ENCODE measurements at regions not wholly inside any gene's neighbourhood (a gene's known extent, or its start where the extent isn't known, plus 50 kb on each side); places are given as distances from the start of the nearest gene placed in this dataset.
"Not testable (repeated sequence)": the region's sequence is repeated elsewhere in the genome, so short reads cannot be mapped to it uniquely, and the experiment has no call there.

- Histone ChIP-seq H3K9me3 (replicated peaks; ENCODE audit: low read length) (no peaks in the 10 kb centered on the region), H3K4me3 (ENCODE audit: low read length) (no peak overlapping the region), H3K4me2 (ENCODE audit: low read length) (no peak overlapping the region), H3K4me1 (ENCODE audit: control insufficient read depth, insufficient read depth, low read length) (peaks cover 11% of the 10 kb centered on the region), H3K36me3 (ENCODE audit: insufficient read depth, low read length) (no peaks in the 10 kb centered on the region), H3K27me3 (ENCODE audit: control insufficient read depth, insufficient read depth, low read length) (no peaks in the 10 kb centered on the region), H3K9ac (ENCODE audit: low read depth, low read length) (no peak overlapping the region)
Observed at GRCh38 chr13:66154354-66154753, 1075.8 kb downstream of the PCDH9 start.

DNA sequence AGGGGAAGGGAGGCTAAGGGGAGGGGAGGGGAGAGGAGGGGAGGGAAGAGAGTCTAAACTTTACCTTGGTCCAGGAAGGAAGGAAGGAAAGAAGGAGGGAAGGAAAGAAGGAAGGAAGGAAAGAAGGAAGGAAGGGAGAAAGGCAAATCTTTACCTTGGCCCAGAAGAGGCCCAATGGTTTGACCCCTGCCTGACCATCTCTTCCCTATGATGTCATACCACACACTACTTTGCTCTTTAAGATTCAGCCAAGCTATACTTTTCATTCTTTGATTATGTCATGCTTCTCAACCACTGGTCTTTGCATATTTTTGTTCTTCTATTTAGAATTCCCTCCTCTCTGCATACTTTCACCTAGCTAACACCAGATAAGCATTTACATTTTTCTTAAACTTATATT, 1077.5 kb downstream of the PCDH9 start:
- Histone ChIP-seq H3K27me3 (ENCODE audit: control insufficient read depth, insufficient read depth, low read length) (no peaks in the 10 kb centered on the region), H3K9ac (ENCODE audit: low read depth, low read length) (no peak overlapping the region), H3K9me3 (replicated peaks; ENCODE audit: low read length) (no peaks in the 10 kb centered on the region), H3K4me1 (ENCODE audit: control insufficient read depth, insufficient read depth, low read length) (peaks cover 11% of the 10 kb centered on the region), H3K36me3 (ENCODE audit: insufficient read depth, low read length) (no peaks in the 10 kb centered on the region), H3K4me3 (ENCODE audit: low read length) (no peak overlapping the region), H3K4me2 (ENCODE audit: low read length) (no peak overlapping the region)

GRCh38 chr13:66144357-66144756, 1085.8 kb downstream of the PCDH9 start:
- H3K9ac ChIP-seq (ENCODE audit: low read depth, low read length); H3K9me3 ChIP-seq (replicated peaks; ENCODE audit: low read length); H3K36me3 ChIP-seq (ENCODE audit: insufficient read depth, low read length); H3K4me2 ChIP-seq (ENCODE audit: low read length); H3K27me3 ChIP-seq (ENCODE audit: control insufficient read depth, insufficient read depth, low read length); H3K4me3 ChIP-seq (ENCODE audit: low read length); H3K4me1 ChIP-seq (ENCODE audit: control insufficient read depth, insufficient read depth, low read length): not testable (repeated sequence)

DNA sequence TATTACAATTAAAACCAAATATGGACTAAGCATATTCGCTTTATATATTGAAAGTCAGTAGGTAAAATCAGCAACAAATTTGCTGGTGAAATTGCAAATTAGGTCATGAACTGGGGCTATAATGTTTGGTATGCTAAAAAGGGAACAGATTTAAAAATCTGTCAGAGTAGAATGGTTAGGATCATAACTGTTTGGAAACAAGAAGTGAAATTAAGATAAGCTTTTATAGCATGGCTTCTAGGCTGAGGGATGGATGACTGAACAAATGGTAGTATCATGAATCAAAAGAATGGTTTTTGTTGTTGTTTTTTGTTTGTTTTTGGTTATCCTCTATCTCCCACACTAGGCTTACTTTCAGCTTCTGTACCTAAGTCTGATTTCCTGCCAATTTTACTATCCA, 1090.4 kb downstream of the PCDH9 start:
- Histone ChIP-seq H3K27me3 (ENCODE audit: control insufficient read depth, insufficient read depth, low read length) (no peaks in the 10 kb centered on the region), H3K36me3 (ENCODE audit: insufficient read depth, low read length) (no peaks in the 10 kb centered on the region), H3K9ac (ENCODE audit: low read depth, low read length) (no peak overlapping the region), H3K4me1 (ENCODE audit: control insufficient read depth, insufficient read depth, low read length) (no peaks in the 10 kb centered on the region), H3K9me3 (replicated peaks; ENCODE audit: low read length) (no peaks in the 10 kb centered on the region), H3K4me3 (ENCODE audit: low read length) (no peak overlapping the region), H3K4me2 (ENCODE audit: low read length) (no peak overlapping the region)

DNA sequence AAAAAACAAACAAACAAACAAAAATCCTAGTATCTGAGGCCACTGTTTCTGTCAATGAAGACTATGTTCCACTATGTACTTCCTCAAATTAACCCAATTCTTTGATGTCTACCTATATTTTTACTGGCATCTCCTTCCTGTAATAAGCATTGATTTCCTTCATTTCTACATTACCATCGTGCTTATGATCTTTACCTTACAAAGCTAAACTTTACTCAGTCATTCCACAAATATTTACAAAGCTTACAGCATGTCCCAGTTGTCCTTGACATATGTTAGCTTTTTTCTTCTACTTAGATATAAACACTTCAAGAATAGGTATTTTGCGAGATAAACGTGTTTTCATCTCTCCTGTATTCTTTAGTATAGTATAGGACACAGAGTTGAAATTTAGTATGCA, 1090.9 kb downstream of the PCDH9 start:
- H3K4me1 ChIP-seq (ENCODE audit: control insufficient read depth, insufficient read depth, low read length) = no peaks in the 10 kb centered on the region
- no peaks in the 10 kb centered on the region for H3K36me3 ChIP-seq (ENCODE audit: insufficient read depth, low read length)
- no peak overlapping the region for H3K9ac ChIP-seq (ENCODE audit: low read depth, low read length)
- H3K9me3 ChIP-seq (replicated peaks; ENCODE audit: low read length) = no peaks in the 10 kb centered on the region
- no peak overlapping the region for H3K4me3 ChIP-seq (ENCODE audit: low read length)
- no peak overlapping the region for H3K4me2 ChIP-seq (ENCODE audit: low read length)
- H3K27me3 ChIP-seq (ENCODE audit: control insufficient read depth, insufficient read depth, low read length) = no peaks in the 10 kb centered on the region

DNA sequence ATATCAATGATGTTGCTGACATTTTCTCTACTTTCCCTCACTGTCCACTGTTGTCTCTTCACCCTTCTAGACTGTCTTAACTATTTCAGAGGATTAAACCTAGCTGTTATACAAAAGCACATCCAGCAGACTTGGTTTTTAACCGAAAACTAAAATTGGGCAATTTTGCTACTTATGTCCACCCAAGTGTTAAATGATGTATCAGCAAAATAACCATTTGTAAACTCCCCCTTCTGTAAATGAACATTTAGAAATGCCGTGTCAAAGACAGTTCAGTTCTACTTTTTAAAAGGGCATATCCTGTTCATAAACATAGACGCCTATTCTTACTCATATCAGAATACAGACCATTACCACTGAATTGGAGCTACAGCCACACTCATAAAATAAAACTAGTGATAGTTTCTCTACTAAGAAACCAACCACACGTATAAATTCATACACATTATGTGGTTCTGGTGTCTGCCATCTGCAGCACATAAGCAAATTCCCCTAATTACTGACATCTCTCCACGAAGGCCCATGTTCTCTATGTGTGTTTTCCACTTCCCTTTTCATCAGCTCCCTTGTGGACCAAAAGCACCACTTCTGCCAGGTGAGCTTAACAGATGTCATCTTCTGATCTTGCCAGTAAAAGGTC, 1091.8 kb downstream of the PCDH9 start:
- H3K4me3 ChIP-seq (ENCODE audit: low read length) = no peak overlapping the region
- H3K27me3 ChIP-seq (ENCODE audit: control insufficient read depth, insufficient read depth, low read length) = no peaks in the 10 kb centered on the region
- H3K9ac ChIP-seq (ENCODE audit: low read depth, low read length) = no peak overlapping the region
- no peak overlapping the region for H3K4me2 ChIP-seq (ENCODE audit: low read length)
- no peaks in the 10 kb centered on the region for H3K36me3 ChIP-seq (ENCODE audit: insufficient read depth, low read length)
- H3K9me3 ChIP-seq (replicated peaks; ENCODE audit: low read length) = no peaks in the 10 kb centered on the region
- no peaks in the 10 kb centered on the region for H3K4me1 ChIP-seq (ENCODE audit: control insufficient read depth, insufficient read depth, low read length)

- Histone ChIP-seq H3K4me1 (ENCODE audit: control insufficient read depth, insufficient read depth, low read length) (no peaks in the 10 kb centered on the region), H3K9me3 (replicated peaks; ENCODE audit: low read length) (no peaks in the 10 kb centered on the region), H3K4me2 (ENCODE audit: low read length) (no peak overlapping the region), H3K36me3 (ENCODE audit: insufficient read depth, low read length) (no peaks in the 10 kb centered on the region), H3K9ac (ENCODE audit: low read depth, low read length) (no peak overlapping the region), H3K27me3 (ENCODE audit: control insufficient read depth, insufficient read depth, low read length) (no peaks in the 10 kb centered on the region), H3K4me3 (ENCODE audit: low read length) (no peak overlapping the region)
Observed at GRCh38 chr13:66137384-66137783, 1092.8 kb downstream of the PCDH9 start.

DNA sequence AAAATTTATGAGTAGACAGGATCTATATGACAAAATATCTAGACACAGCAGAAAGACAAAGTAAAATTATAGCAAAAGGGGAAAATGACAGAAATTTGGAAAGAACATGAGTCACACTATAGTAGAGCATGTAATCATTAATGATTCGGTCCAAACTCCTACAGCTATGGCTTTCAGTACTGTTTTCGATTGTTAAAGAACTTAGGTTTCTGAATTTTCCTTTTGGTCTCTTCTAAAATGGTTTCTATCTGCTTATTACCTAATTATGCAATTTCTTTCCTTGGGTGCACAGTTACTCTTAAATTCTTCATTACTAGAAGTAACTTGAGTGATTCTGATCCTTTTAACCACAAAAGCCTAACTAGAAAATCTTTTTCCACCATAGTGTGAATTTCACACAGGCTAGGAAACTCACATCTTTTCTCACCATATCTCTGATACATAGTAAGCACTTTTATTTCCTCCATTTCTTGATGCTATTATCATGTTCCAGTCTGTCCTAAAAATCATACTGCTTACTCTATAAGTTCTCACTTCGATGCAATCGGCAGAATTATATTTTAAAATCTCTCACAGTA, 1101.4 kb downstream of the PCDH9 start:
- no peaks in the 10 kb centered on the region for H3K9me3 ChIP-seq (replicated peaks; ENCODE audit: low read length)

GRCh38 chr13:66128201-66128600, 1101.9 kb downstream of the PCDH9 start:
- no peak overlapping the region for H3K9ac ChIP-seq (ENCODE audit: low read depth, low read length)
- no peaks in the 10 kb centered on the region for H3K36me3 ChIP-seq (ENCODE audit: insufficient read depth, low read length)
- H3K27me3 ChIP-seq (ENCODE audit: control insufficient read depth, insufficient read depth, low read length) = no peaks in the 10 kb centered on the region
- no peak overlapping the region for H3K4me3 ChIP-seq (ENCODE audit: low read length)
- no peaks in the 10 kb centered on the region for H3K9me3 ChIP-seq (replicated peaks; ENCODE audit: low read length)
- H3K4me2 ChIP-seq (ENCODE audit: low read length) = no peak overlapping the region
- no peaks in the 10 kb centered on the region for H3K4me1 ChIP-seq (ENCODE audit: control insufficient read depth, insufficient read depth, low read length)

More for the DNA sequence above, 1101.4 kb downstream of the PCDH9 start:
- H3K4me1 ChIP-seq (ENCODE audit: control insufficient read depth, insufficient read depth, low read length) = no peaks in the 10 kb centered on the region
- H3K4me2 ChIP-seq (ENCODE audit: low read length) = no peak overlapping the region
- no peaks in the 10 kb centered on the region for H3K36me3 ChIP-seq (ENCODE audit: insufficient read depth, low read length)
- H3K4me3 ChIP-seq (ENCODE audit: low read length) = no peak overlapping the region
- H3K27me3 ChIP-seq (ENCODE audit: control insufficient read depth, insufficient read depth, low read length) = no peaks in the 10 kb centered on the region
- H3K9ac ChIP-seq (ENCODE audit: low read depth, low read length) = no peak overlapping the region

- no peak overlapping the region for H3K4me3 ChIP-seq (ENCODE audit: low read length)
- no peaks in the 10 kb centered on the region for H3K9me3 ChIP-seq (replicated peaks; ENCODE audit: low read length)
- H3K36me3 ChIP-seq (ENCODE audit: insufficient read depth, low read length) = no peaks in the 10 kb centered on the region
- H3K4me1 ChIP-seq (ENCODE audit: control insufficient read depth, insufficient read depth, low read length) = no peaks in the 10 kb centered on the region
- no peak overlapping the region for H3K9ac ChIP-seq (ENCODE audit: low read depth, low read length)
- no peaks in the 10 kb centered on the region for H3K27me3 ChIP-seq (ENCODE audit: control insufficient read depth, insufficient read depth, low read length)
- no peak overlapping the region for H3K4me2 ChIP-seq (ENCODE audit: low read length)
Observed at GRCh38 chr13:66117563-66117962, 1112.6 kb downstream of the PCDH9 start.

- Histone ChIP-seq H3K36me3 (ENCODE audit: insufficient read depth, low read length) (no peaks in the 10 kb centered on the region), H3K4me1 (ENCODE audit: control insufficient read depth, insufficient read depth, low read length) (no peaks in the 10 kb centered on the region), H3K4me2 (ENCODE audit: low read length) (no peak overlapping the region), H3K9ac (ENCODE audit: low read depth, low read length) (no peak overlapping the region), H3K4me3 (ENCODE audit: low read length) (no peak overlapping the region), H3K9me3 (replicated peaks; ENCODE audit: low read length) (no peaks in the 10 kb centered on the region), H3K27me3 (ENCODE audit: control insufficient read depth, insufficient read depth, low read length) (no peaks in the 10 kb centered on the region)
Observed at GRCh38 chr13:66113882-66114526, 1116.1 kb downstream of the PCDH9 start.

DNA sequence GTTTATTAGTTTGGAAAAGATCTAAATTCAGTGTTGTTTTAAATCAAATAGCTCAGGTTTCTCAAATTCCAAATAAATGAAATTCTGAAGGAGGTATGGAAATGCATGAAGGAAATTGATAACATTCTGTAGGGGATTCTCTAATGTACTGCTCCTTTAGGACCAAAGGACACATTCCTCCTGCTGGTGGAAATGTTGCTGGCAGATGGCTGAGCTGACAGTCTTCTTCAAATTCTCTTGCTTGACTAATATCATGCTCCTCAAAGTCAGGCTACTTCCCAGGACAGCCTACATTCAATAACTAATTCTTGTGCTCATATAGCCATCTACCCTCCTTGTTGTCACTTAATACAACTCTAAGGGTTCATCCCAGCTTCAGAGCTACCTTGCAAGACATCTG, 1118.5 kb downstream of the PCDH9 start:
- Histone ChIP-seq H3K4me2 (ENCODE audit: low read length) (no peak overlapping the region), H3K9me3 (replicated peaks; ENCODE audit: low read length) (no peaks in the 10 kb centered on the region), H3K9ac (ENCODE audit: low read depth, low read length) (no peak overlapping the region), H3K36me3 (ENCODE audit: insufficient read depth, low read length) (no peaks in the 10 kb centered on the region), H3K4me3 (ENCODE audit: low read length) (no peak overlapping the region), H3K27me3 (ENCODE audit: control insufficient read depth, insufficient read depth, low read length) (no peaks in the 10 kb centered on the region), H3K4me1 (ENCODE audit: control insufficient read depth, insufficient read depth, low read length) (no peaks in the 10 kb centered on the region)

Measured in skeletal muscle satellite cell (primary cell).